Neural crest cell (in vitro differentiated cells): ENCODE measurements at regions not wholly inside any gene's neighbourhood (a gene's known extent, or its start where the extent isn't known, plus 50 kb on each side); places are given as distances from the start of the nearest gene placed in this dataset.
A peak's percentile ranks its signal among the peaks of the same experiment; 100 is the strongest.

ENCODE experiments used
- DNase-seq: peaks from one replicate; pipeline ENCODE4 v3.0.0; 2021; ENCODE audit warnings: low read depth, mixed read lengths, low spot score
- H3K27ac Mint-ChIP-seq: one replicate; pipeline ENCODE4 v1.8.0; 2021; ENCODE audit warnings: mild to moderate bottlenecking, mixed read lengths; ENCODE audit not compliant: unreplicated experiment
- H3K27me3 Mint-ChIP-seq: 2 replicates; pipeline ENCODE4 v1.8.0; 2021; ENCODE audit warnings: low read depth, mild to moderate bottlenecking, mixed read lengths
- H3K36me3 Mint-ChIP-seq: 2 replicates; pipeline ENCODE4 v1.8.0; 2021; ENCODE audit warnings: low read depth, mild to moderate bottlenecking, mixed read lengths
- H3K4me1 Mint-ChIP-seq: 2 replicates; pipeline ENCODE4 v1.8.0; 2021; ENCODE audit warnings: mixed read lengths
- H3K4me3 Mint-ChIP-seq: one replicate; pipeline ENCODE4 v1.8.0; 2021; ENCODE audit warnings: mild to moderate bottlenecking, mixed read lengths
- H3K9me3 Mint-ChIP-seq: 2 replicates; pipeline ENCODE4 v1.8.0; 2021; ENCODE audit warnings: mixed read lengths
- CTCF ChIP-seq: fragments of 200-600 bp; sonication (generic); conservative IDR thresholded peaks from 2 replicates; pipeline ENCODE4 v1.5.0; 2021; ENCODE audit warnings: antibody characterized with exemption, mild to moderate bottlenecking

GRCh38 chr5:72015103-72015548 lies 92.1 kb upstream of the MAP1B start:
- TF ChIP-seq CTCF: no peak
- Mint-ChIP-seq H3K4me3 (no peak overlapping the region), H3K9me3 (peaks cover 3% of the 10 kb centered on the region), H3K27ac (no peak overlapping the region), H3K27me3 (no peaks in the 10 kb centered on the region), H3K4me1 (peaks cover 30% of the 10 kb centered on the region), H3K36me3 (peaks cover 3% of the 10 kb centered on the region)
- DNase-seq: no peak

- Mint-ChIP-seq H3K4me3 (no peak overlapping the region), H3K4me1 (peaks cover 32% of the 10 kb centered on the region), H3K27me3 (no peaks in the 10 kb centered on the region), H3K9me3 (peaks cover 3% of the 10 kb centered on the region), H3K27ac (no peak overlapping the region), H3K36me3 (peaks cover 3% of the 10 kb centered on the region)
- DNase-seq: peak; percentile 65
- peak; percentile 88 for TF ChIP-seq CTCF
Measured at GRCh38 chr5:72018143-72018803, 89.0 kb upstream of the MAP1B start.

GRCh38 chr5:72020161-72020983 lies 86.9 kb upstream of the MAP1B start:
- Mint-ChIP-seq H3K27me3 (no peaks in the 10 kb centered on the region), H3K9me3 (peaks cover 8% of the 10 kb centered on the region), H3K27ac (peak overlapping the region; percentile 48), H3K4me1 (peaks cover 15% of the 10 kb centered on the region), H3K36me3 (peaks cover 7% of the 10 kb centered on the region), H3K4me3 (no peak overlapping the region)
- DNase-seq: no peak
- TF ChIP-seq CTCF: no peak

- no peak for TF ChIP-seq CTCF
- H3K4me1 Mint-ChIP-seq: peaks cover 15% of the 10 kb centered on the region
- no peak overlapping the region for H3K4me3 Mint-ChIP-seq
- no peaks in the 10 kb centered on the region for H3K27me3 Mint-ChIP-seq
- peaks cover 10% of the 10 kb centered on the region for H3K9me3 Mint-ChIP-seq
- no peak for DNase-seq
- peaks cover 8% of the 10 kb centered on the region for H3K36me3 Mint-ChIP-seq
- H3K27ac Mint-ChIP-seq: no peak overlapping the region
Measured at GRCh38 chr5:72021651-72022357, 85.5 kb upstream of the MAP1B start.

- peaks cover 12% of the 10 kb centered on the region for H3K9me3 Mint-ChIP-seq
- H3K27ac Mint-ChIP-seq: no peak overlapping the region
- no peak for DNase-seq
- H3K36me3 Mint-ChIP-seq: peaks cover 7% of the 10 kb centered on the region
- no peaks in the 10 kb centered on the region for H3K27me3 Mint-ChIP-seq
- no peak overlapping the region for H3K4me3 Mint-ChIP-seq
- no peak for TF ChIP-seq CTCF
- H3K4me1 Mint-ChIP-seq: peaks cover 20% of the 10 kb centered on the region
Measured at GRCh38 chr5:72028382-72028781, 78.9 kb upstream of the MAP1B start.
